B cell (primary cell): ENCODE measurements at regions not wholly inside any gene's neighbourhood (a gene's known extent, or its start where the extent isn't known, plus 50 kb on each side); places are given as distances from the start of the nearest gene placed in this dataset.

Source experiments
- ATAC-seq: fragments of 200-7000 bp; cut with Tn5 transposase; one replicate; pipeline ENCODE4 v1.10.0; 2021; ENCODE audit warnings: low read depth, mild to moderate bottlenecking, moderate number of reproducible peaks, moderate library complexity
- CTCF ChIA-PET: fragments of 350-600 bp; sonication (Branson Sonifier 250); formaldehyde crosslinking; loops from one replicate; lab custom pipeline; 2021; ENCODE audit warnings: antibody characterized with exemption, inconsistent platforms; lab: Charles Lee
- POLR2A ChIA-PET: fragments of 350-600 bp; sonication (Branson Sonifier 250); formaldehyde crosslinking; loops from one replicate; lab custom pipeline; 2021; ENCODE audit warnings: antibody characterized with exemption; lab: Charles Lee
- DNase-seq: peaks from one replicate; pipeline ENCODE4 v3.0.0; 2013
- H2AFZ ChIP-seq: 2 replicates; pipeline ENCODE4 v1.6.1; 2012; ENCODE audit warnings: mild to moderate bottlenecking, low read depth, low read length; ENCODE audit not compliant: insufficient read depth, poor library complexity, severe bottlenecking
- H3K27ac ChIP-seq, 2 donors: 1 replicate in 1 of 2; 2 replicates in 1 of 2; pipeline ENCODE4 v1.5.1; 2012 to 2013; ENCODE audit warnings: low read length in 2 of 2, mild to moderate bottlenecking in 2 of 2, moderate library complexity in 1 of 2
- H3K27me3 ChIP-seq, 4 experiments: fragments of 200-600 bp in 1 of 4; sonication (generic) in 1 of 4; replicated peaks in 1 of 4; 1 replicate in 2 of 4; 2 replicates in 2 of 4; pipeline versions ENCODE4 v1.6.1 to v1.7.0; 2013 to 2016; ENCODE audit warnings: low read length in 3 of 4, mild to moderate bottlenecking in 2 of 4, mixed read lengths in 1 of 4, moderate library complexity in 1 of 4; ENCODE audit not compliant: insufficient read depth in 4 of 4, control insufficient read depth in 3 of 4; ENCODE audit errors: control extremely low read depth in 1 of 4
- H3K36me3 ChIP-seq, 2 experiments: replicated peaks in 1 of 2; 1 replicate in 1 of 2; 2 replicates in 1 of 2; pipeline versions ENCODE4 v1.6.1 to v1.7.1; 2013; ENCODE audit warnings: low read length in 1 of 2; ENCODE audit not compliant: insufficient read depth in 2 of 2, control insufficient read depth in 1 of 2; ENCODE audit errors: control extremely low read depth in 1 of 2, extremely low read depth in 1 of 2
- H3K4me1 ChIP-seq, 2 donors: fragments of 200-600 bp in 1 of 2; sonication (generic) in 1 of 2; 1 replicate in 1 of 2; 2 replicates in 1 of 2; pipeline versions ENCODE4 v1.5.1 to v1.6.1; 2013 to 2017; ENCODE audit warnings: low read length in 2 of 2; ENCODE audit not compliant: control insufficient read depth in 2 of 2, insufficient read depth in 2 of 2
- H3K4me2 ChIP-seq: replicated peaks from 2 replicates; pipeline ENCODE3; 2012; ENCODE audit warnings: mild to moderate bottlenecking, low read depth, low read length; ENCODE audit not compliant: poor library complexity, severe bottlenecking
- H3K4me3 ChIP-seq, 5 experiments: fragments of 200-600 bp in 1 of 5; sonication (generic) in 1 of 5; 1 replicate in 3 of 5; 2 replicates in 2 of 5; pipeline versions ENCODE4 v1.5.1 to v1.7.0; 2011 to 2016; ENCODE audit warnings: low read length in 4 of 5, mild to moderate bottlenecking in 4 of 5, low read depth in 2 of 5, control low read depth in 1 of 5, moderate library complexity in 1 of 5; ENCODE audit not compliant: insufficient read depth in 1 of 5; ENCODE audit errors: control extremely low read depth in 1 of 5, extremely low read depth in 1 of 5
- H3K79me2 ChIP-seq: fragments of 200-600 bp; sonication (generic); one replicate; pipeline ENCODE4 v1.6.0; 2016; ENCODE audit warnings: low read length; ENCODE audit not compliant: control insufficient read depth, insufficient read depth
- H3K9ac ChIP-seq: fragments of 200-600 bp; sonication (generic); 2 replicates; pipeline ENCODE4 v1.6.1; 2017; ENCODE audit warnings: mild to moderate bottlenecking, low read length, moderate library complexity
- H3K9me3 ChIP-seq, 3 donors: one replicate each; pipeline versions ENCODE4 v1.6.1 to v1.7.1; 2013; ENCODE audit warnings: low read length in 2 of 3; ENCODE audit not compliant: control insufficient read depth in 2 of 3, insufficient read depth in 1 of 3; ENCODE audit errors: control extremely low read depth in 1 of 3
- H4K20me1 ChIP-seq: 2 replicates; pipeline ENCODE4 v1.6.0; 2012; ENCODE audit warnings: mild to moderate bottlenecking, low read length; ENCODE audit not compliant: insufficient read depth, control insufficient read depth, poor library complexity, severe bottlenecking
- H3K27ac Mint-ChIP-seq: one replicate; pipeline ENCODE4 v1.8.0; 2021; ENCODE audit warnings: mixed read lengths
- H3K27me3 Mint-ChIP-seq: one replicate; pipeline ENCODE4 v1.8.0; 2021; ENCODE audit warnings: mixed read lengths
- H3K4me1 Mint-ChIP-seq: one replicate; pipeline ENCODE4 v1.8.0; 2021; ENCODE audit warnings: mixed read lengths
- H3K4me3 Mint-ChIP-seq: one replicate; pipeline ENCODE4 v1.8.0; 2021; ENCODE audit warnings: mixed read lengths
- H3K9me3 Mint-ChIP-seq: one replicate; pipeline ENCODE4 v1.8.0; 2022; ENCODE audit warnings: mixed read lengths; ENCODE audit not compliant: insufficient read depth
- CTCF ChIP-seq: fragments of 200-600 bp; IDR thresholded peaks from one replicate; pipeline ENCODE4 v1.8.0; 2022; ENCODE audit warnings: antibody characterized with exemption, mild to moderate bottlenecking
- EZH2 ChIP-seq: IDR thresholded peaks from 2 replicates; pipeline ENCODE4 v1.6.1; 2012; ENCODE audit warnings: borderline replicate concordance, low read depth, mild to moderate bottlenecking, moderate library complexity, low read length; ENCODE audit not compliant: insufficient read depth, poor library complexity, severe bottlenecking
- WGBS: methylation state at CpG from one replicate; pipeline ENCODE4 v1.1.5; 2013; ENCODE audit warnings: missing lambda C conversion rate; ENCODE audit not compliant: insufficient coverage; 5-methylcytosine and 5-hydroxymethylcytosine counted together
- intact Hi-C: fragments of 100-400 bp; cut with micrococcal nuclease; formaldehyde crosslinking; loops from one replicate; pipeline ENCODE4 v1.10.0; 2022

GRCh38 chr2:56685205-56685604 lies 501.4 kb downstream of the CCDC85A start:
- no peak overlapping the region for H3K27ac ChIP-seq
- no peaks in the 10 kb centered on the region for H3K9me3 ChIP-seq
- no peaks in the 10 kb centered on the region for H3K27me3 ChIP-seq
- no peak for ATAC-seq
- no peak overlapping the region for H3K27ac Mint-ChIP-seq
- POLR2A ChIA-PET, result no interaction called here
- H3K4me3 Mint-ChIP-seq, result no peak overlapping the region
- DNase-seq, result no peak
- CTCF ChIA-PET, result no interaction called here
- intact Hi-C loops, result no loop called here
- no peaks in the 10 kb centered on the region for H3K79me2 ChIP-seq
- no peak overlapping the region for H2AFZ ChIP-seq
- H3K4me3 ChIP-seq, result no peak overlapping the region
- H3K4me2 ChIP-seq, result no peak overlapping the region
- H4K20me1 ChIP-seq, result no peaks in the 10 kb centered on the region
- no peaks in the 10 kb centered on the region for H3K4me1 Mint-ChIP-seq
- H3K9me3 Mint-ChIP-seq, result peaks cover 2% of the 10 kb centered on the region
- no peaks in the 10 kb centered on the region for H3K4me1 ChIP-seq
- no peaks in the 10 kb centered on the region for H3K36me3 ChIP-seq
- H3K9ac ChIP-seq, result no peak overlapping the region
- no peak for TF ChIP-seq CTCF
- TF ChIP-seq EZH2, result no peak
- WGBS, result 100% methylated on average over 2 of the region's 4 CpGs
- H3K27me3 Mint-ChIP-seq, result no peaks in the 10 kb centered on the region

GRCh38 chr2:56687169-56687568 lies 503.4 kb downstream of the CCDC85A start:
- no peak for ATAC-seq
- H3K4me1 Mint-ChIP-seq, result no peaks in the 10 kb centered on the region
- intact Hi-C loops, result no loop called here

More at GRCh38 chr2:56687169-56687568, 503.4 kb downstream of the CCDC85A start:
- H3K36me3 ChIP-seq, result no peaks in the 10 kb centered on the region
- Mint-ChIP-seq H3K9me3 (peaks cover 2% of the 10 kb centered on the region), H3K4me3 (no peak overlapping the region), H3K27ac (no peak overlapping the region), H3K27me3 (no peaks in the 10 kb centered on the region)
- no peak overlapping the region for H3K4me2 ChIP-seq
- ChIA-PET POLR2A (no interaction called here), CTCF (no interaction called here)
- no peaks in the 10 kb centered on the region for H3K79me2 ChIP-seq
- H3K9me3 ChIP-seq, result no peaks in the 10 kb centered on the region
- TF ChIP-seq EZH2 (no peak), CTCF (no peak)
- H3K9ac ChIP-seq, result no peak overlapping the region
- no peaks in the 10 kb centered on the region for H3K4me1 ChIP-seq
- H4K20me1 ChIP-seq, result no peaks in the 10 kb centered on the region
- H3K27me3 ChIP-seq, result no peaks in the 10 kb centered on the region
- H2AFZ ChIP-seq, result no peak overlapping the region
- no peak overlapping the region for H3K4me3 ChIP-seq
- H3K27ac ChIP-seq, result no peak overlapping the region
- no peak for DNase-seq
- no CpG with 5 or more reads among the region's 1 CpG for WGBS
